ENCODE measurements at regions not wholly inside any gene's neighbourhood (a gene's known extent, or its start where the extent isn't known, plus 50 kb on each side); places are given as distances from the start of the nearest gene placed in this dataset.

DNA sequence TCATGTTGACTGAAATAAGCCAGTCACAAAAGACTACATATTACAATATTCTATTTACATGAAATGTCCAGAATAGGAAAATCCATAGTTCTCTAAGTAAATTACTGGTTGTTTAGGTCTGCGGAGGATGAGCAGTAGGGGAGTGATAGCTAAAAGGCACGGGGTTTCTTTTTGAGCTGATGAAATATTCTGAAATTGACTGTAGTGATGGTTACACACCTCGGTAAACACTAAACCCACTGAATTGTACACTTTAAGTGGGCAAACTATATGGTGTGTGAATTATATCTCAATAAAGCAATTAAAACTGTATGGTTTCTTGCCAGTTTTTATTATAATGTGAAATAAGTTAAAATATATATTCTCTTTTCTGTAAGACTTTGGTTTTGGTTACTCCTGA lies 77.7 kb upstream of the TMED7 start (continued):
- TF ChIP-seq, protein P1, sequence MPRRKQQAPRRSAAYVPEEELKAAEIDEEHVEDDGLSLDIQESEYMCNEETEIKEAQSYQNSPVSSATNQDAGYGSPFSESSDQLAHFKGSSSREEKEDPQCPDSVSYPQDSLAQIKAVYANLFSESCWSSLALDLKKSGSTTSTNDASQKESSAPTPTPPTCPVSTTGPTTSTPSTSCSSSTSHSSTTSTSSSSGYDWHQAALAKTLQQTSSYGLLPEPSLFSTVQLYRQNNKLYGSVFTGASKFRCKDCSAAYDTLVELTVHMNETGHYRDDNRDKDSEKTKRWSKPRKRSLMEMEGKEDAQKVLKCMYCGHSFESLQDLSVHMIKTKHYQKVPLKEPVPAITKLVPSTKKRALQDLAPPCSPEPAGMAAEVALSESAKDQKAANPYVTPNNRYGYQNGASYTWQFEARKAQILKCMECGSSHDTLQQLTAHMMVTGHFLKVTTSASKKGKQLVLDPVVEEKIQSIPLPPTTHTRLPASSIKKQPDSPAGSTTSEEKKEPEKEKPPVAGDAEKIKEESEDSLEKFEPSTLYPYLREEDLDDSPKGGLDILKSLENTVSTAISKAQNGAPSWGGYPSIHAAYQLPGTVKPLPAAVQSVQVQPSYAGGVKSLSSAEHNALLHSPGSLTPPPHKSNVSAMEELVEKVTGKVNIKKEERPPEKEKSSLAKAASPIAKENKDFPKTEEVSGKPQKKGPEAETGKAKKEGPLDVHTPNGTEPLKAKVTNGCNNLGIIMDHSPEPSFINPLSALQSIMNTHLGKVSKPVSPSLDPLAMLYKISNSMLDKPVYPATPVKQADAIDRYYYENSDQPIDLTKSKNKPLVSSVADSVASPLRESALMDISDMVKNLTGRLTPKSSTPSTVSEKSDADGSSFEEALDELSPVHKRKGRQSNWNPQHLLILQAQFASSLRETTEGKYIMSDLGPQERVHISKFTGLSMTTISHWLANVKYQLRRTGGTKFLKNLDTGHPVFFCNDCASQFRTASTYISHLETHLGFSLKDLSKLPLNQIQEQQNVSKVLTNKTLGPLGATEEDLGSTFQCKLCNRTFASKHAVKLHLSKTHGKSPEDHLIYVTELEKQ (CRISPR knock-in tag; IDR thresholded peaks at IDR 0.05): no peak
- TF ChIP-seq ARID1B (IDR thresholded peaks at IDR 0.05) (no peak), SUPT5H (IDR thresholded peaks at IDR 0.05) (no peak), ZNF146 (CRISPR knock-in tag; IDR thresholded peaks at IDR 0.05; ENCODE audit: unreplicated experiment) (no peak), HNRNPK (IDR thresholded peaks at IDR 0.05; ENCODE audit: low read depth, low read length, poor library complexity, severe bottlenecking) (no peak), ETV1 (tag; conservative IDR thresholded peaks at IDR 0.05; ENCODE audit: low read depth) (0 out of 2 replicates have a peak, but pooled peaks have one; percentile 16), MYC (IDR thresholded peaks at IDR 0.05; ENCODE audit: low read depth, low read length) (peak; percentile 38; the same call in 1 of the 2 replicates), MYC (CRISPR knock-in tag; IDR thresholded peaks at IDR 0.05; ENCODE audit: borderline replicate concordance, low read depth) (no peak), ZNF766 (CRISPR knock-in tag; conservative IDR thresholded peaks at IDR 0.05) (peak; percentile 77), POLR3A (IDR thresholded peaks at IDR 0.05; ENCODE audit: borderline replicate concordance, extremely low read depth, insufficient read depth, insufficient read length) (no peak), HOXB6 (CRISPR knock-in tag; IDR thresholded peaks at IDR 0.05; ENCODE audit: borderline replicate concordance) (no peak), POLR2H (tag; IDR thresholded peaks at IDR 0.05; ENCODE audit: low read depth) (peak; percentile 40; the same call in 1 of the 2 replicates)
- TF ChIP-seq, protein P2, sequence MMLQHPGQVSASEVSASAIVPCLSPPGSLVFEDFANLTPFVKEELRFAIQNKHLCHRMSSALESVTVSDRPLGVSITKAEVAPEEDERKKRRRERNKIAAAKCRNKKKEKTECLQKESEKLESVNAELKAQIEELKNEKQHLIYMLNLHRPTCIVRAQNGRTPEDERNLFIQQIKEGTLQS (IDR thresholded peaks at IDR 0.05): peak; percentile 61; the same call in 1 of the 2 replicates
- TF ChIP-seq, protein P2 (CRISPR knock-in tag; conservative IDR thresholded peaks at IDR 0.05): no peak
- TF ChIP-seq, protein P3, sequence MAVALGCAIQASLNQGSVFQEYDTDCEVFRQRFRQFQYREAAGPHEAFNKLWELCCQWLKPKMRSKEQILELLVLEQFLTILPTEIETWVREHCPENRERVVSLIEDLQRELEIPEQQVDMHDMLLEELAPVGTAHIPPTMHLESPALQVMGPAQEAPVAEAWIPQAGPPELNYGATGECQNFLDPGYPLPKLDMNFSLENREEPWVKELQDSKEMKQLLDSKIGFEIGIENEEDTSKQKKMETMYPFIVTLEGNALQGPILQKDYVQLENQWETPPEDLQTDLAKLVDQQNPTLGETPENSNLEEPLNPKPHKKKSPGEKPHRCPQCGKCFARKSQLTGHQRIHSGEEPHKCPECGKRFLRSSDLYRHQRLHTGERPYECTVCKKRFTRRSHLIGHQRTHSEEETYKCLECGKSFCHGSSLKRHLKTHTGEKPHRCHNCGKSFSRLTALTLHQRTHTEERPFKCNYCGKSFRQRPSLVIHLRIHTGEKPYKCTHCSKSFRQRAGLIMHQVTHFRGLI (CRISPR knock-in tag; IDR thresholded peaks at IDR 0.05): no peak
- TF ChIP-seq, protein P4, sequence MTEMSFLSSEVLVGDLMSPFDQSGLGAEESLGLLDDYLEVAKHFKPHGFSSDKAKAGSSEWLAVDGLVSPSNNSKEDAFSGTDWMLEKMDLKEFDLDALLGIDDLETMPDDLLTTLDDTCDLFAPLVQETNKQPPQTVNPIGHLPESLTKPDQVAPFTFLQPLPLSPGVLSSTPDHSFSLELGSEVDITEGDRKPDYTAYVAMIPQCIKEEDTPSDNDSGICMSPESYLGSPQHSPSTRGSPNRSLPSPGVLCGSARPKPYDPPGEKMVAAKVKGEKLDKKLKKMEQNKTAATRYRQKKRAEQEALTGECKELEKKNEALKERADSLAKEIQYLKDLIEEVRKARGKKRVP (CRISPR knock-in tag; IDR thresholded peaks at IDR 0.05): peak; percentile 87
- TF ChIP-seq, protein P5, sequence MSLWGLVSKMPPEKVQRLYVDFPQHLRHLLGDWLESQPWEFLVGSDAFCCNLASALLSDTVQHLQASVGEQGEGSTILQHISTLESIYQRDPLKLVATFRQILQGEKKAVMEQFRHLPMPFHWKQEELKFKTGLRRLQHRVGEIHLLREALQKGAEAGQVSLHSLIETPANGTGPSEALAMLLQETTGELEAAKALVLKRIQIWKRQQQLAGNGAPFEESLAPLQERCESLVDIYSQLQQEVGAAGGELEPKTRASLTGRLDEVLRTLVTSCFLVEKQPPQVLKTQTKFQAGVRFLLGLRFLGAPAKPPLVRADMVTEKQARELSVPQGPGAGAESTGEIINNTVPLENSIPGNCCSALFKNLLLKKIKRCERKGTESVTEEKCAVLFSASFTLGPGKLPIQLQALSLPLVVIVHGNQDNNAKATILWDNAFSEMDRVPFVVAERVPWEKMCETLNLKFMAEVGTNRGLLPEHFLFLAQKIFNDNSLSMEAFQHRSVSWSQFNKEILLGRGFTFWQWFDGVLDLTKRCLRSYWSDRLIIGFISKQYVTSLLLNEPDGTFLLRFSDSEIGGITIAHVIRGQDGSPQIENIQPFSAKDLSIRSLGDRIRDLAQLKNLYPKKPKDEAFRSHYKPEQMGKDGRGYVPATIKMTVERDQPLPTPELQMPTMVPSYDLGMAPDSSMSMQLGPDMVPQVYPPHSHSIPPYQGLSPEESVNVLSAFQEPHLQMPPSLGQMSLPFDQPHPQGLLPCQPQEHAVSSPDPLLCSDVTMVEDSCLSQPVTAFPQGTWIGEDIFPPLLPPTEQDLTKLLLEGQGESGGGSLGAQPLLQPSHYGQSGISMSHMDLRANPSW (CRISPR knock-in tag; IDR thresholded peaks at IDR 0.05): no peak
